ENCODE measurements at regions not wholly inside any gene's neighbourhood (a gene's known extent, or its start where the extent isn't known, plus 50 kb on each side); places are given as distances from the start of the nearest gene placed in this dataset.

DNA sequence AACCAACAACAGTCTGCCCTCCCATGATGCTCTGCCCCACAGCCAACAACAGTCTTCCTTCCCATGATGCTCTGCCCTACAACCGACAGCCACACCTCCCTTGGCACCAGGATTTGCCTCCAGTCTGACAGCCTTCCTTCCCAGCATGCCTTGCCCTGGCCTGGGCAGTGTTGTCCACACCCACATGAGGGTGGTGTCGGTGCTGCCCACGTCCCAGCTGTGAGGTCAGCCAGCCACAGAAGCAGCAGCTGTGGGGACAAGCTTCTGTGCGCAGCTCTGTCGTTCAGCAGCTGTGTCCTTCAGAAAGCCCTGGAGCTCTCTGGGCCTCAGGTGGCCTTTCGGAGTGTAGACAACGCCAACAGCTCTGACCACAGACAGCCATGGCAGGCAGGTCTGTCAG, 1378.9 kb downstream of the BRD1 start:
- TF ChIP-seq CTCF (IDR thresholded peaks at IDR 0.05) (no peak), POLR2A (IDR thresholded peaks at IDR 0.05) (no peak)

Measured in heart left ventricle (tissue), 13 donors.